ENCODE measurements at regions not wholly inside any gene's neighbourhood (a gene's known extent, or its start where the extent isn't known, plus 50 kb on each side); places are given as distances from the start of the nearest gene placed in this dataset.
A peak's percentile ranks its signal among the peaks of the same experiment; 100 is the strongest.

- no peak for TF ChIP-seq CTCF (IDR thresholded peaks at IDR 0.05; ENCODE audit: extremely low read depth, missing control alignments)
- DNase-seq (ENCODE audit: low spot score) = no peak
Observed at GRCh38 chr13:31049083-31049482, 112.6 kb downstream of the HSPH1 start.

GRCh38 chr13:31048521-31048920 lies 113.2 kb downstream of the HSPH1 start:
- no peak for DNase-seq (ENCODE audit: low spot score)
- no peak for TF ChIP-seq CTCF (IDR thresholded peaks at IDR 0.05; ENCODE audit: extremely low read depth, missing control alignments)

GRCh38 chr13:31046711-31047279 lies 114.3 kb downstream of the TEX26 start:
- TF ChIP-seq CTCF (IDR thresholded peaks at IDR 0.05; ENCODE audit: extremely low read depth, missing control alignments) = no peak
- no peak for DNase-seq (ENCODE audit: low spot score)

- DNase-seq (ENCODE audit: low spot score) = peak; percentile 17
- no peak for TF ChIP-seq CTCF (IDR thresholded peaks at IDR 0.05; ENCODE audit: extremely low read depth, missing control alignments)
Observed at GRCh38 chr13:31045286-31046081, 113.0 kb downstream of the TEX26 start.

GRCh38 chr13:31044364-31045285 lies 112.2 kb downstream of the TEX26 start:
- peak; percentile 79 for DNase-seq (ENCODE audit: low spot score)
- peak; percentile 83 for TF ChIP-seq CTCF (IDR thresholded peaks at IDR 0.05; ENCODE audit: extremely low read depth, missing control alignments)

- no peak for TF ChIP-seq CTCF (IDR thresholded peaks at IDR 0.05; ENCODE audit: extremely low read depth, missing control alignments)
- no peak for DNase-seq (ENCODE audit: low spot score)
Observed at GRCh38 chr13:31043957-31044356, 111.5 kb downstream of the TEX26 start.
